Subcutaneous abdominal adipose tissue (tissue), 5 donors: ENCODE measurements at regions not wholly inside any gene's neighbourhood (a gene's known extent, or its start where the extent isn't known, plus 50 kb on each side); places are given as distances from the start of the nearest gene placed in this dataset.

Experiments used
- H3K27ac ChIP-seq: one replicate; pipeline ENCODE4 v1.7.0; 2013; ENCODE audit warnings: low read depth, mild to moderate bottlenecking, inconsistent platforms, low read length, moderate library complexity
- H3K27me3 ChIP-seq, 5 donors: one replicate each; pipeline ENCODE4 v1.7.0; 2013; ENCODE audit warnings: low read length in 5 of 5, inconsistent platforms in 1 of 5; ENCODE audit not compliant: control insufficient read depth in 5 of 5, insufficient read depth in 4 of 5
- H3K36me3 ChIP-seq, 5 donors: one replicate each; pipeline ENCODE4 v1.7.0; 2013; ENCODE audit warnings: low read length in 5 of 5; ENCODE audit not compliant: control insufficient read depth in 5 of 5, insufficient read depth in 5 of 5
- H3K4me1 ChIP-seq, 5 donors: one replicate each; pipeline ENCODE4 v1.7.0; 2013; ENCODE audit warnings: low read length in 5 of 5, mild to moderate bottlenecking in 3 of 5, moderate library complexity in 1 of 5; ENCODE audit not compliant: control insufficient read depth in 5 of 5, insufficient read depth in 5 of 5
- H3K4me3 ChIP-seq, 5 donors: one replicate each; pipeline ENCODE4 v1.7.0; 2013; ENCODE audit warnings: low read length in 5 of 5, low read depth in 1 of 5
- H3K9ac ChIP-seq, 5 donors: one replicate each; pipeline ENCODE4 v1.7.0; 2013; ENCODE audit warnings: low read length in 5 of 5, mild to moderate bottlenecking in 4 of 5, moderate library complexity in 3 of 5
- H3K9me3 ChIP-seq, 5 donors: one replicate each; pipeline ENCODE4 v1.7.0; 2013; ENCODE audit warnings: low read length in 5 of 5; ENCODE audit not compliant: control insufficient read depth in 5 of 5
- donor health status: healthy.
- donor health status: healthy.
- donor health status: healthy.
- donor health status: healthy.
- donor health status: healthy.

GRCh38 chr21:25343774-25344545 lies 263.3 kb downstream of the MRPL39 start:
- Histone ChIP-seq H3K4me1 (no peaks in the 10 kb centered on the region), H3K27ac (no peak overlapping the region), H3K9ac (no peak overlapping the region), H3K4me3 (no peak overlapping the region), H3K27me3 (no peaks in the 10 kb centered on the region), H3K36me3 (no peaks in the 10 kb centered on the region), H3K9me3 (no peaks in the 10 kb centered on the region)

GRCh38 chr21:25342816-25343215 lies 264.5 kb downstream of the MRPL39 start:
- Histone ChIP-seq H3K27ac (no peak overlapping the region), H3K36me3 (no peaks in the 10 kb centered on the region), H3K9ac (no peak overlapping the region), H3K9me3 (no peaks in the 10 kb centered on the region), H3K4me3 (no peak overlapping the region), H3K27me3 (no peaks in the 10 kb centered on the region), H3K4me1 (no peaks in the 10 kb centered on the region)

GRCh38 chr21:25341981-25342380 lies 265.3 kb downstream of the MRPL39 start:
- Histone ChIP-seq H3K4me3 (no peak overlapping the region), H3K36me3 (no peaks in the 10 kb centered on the region), H3K9me3 (no peaks in the 10 kb centered on the region), H3K27me3 (no peaks in the 10 kb centered on the region), H3K4me1 (no peaks in the 10 kb centered on the region), H3K27ac (no peak overlapping the region), H3K9ac (no peak overlapping the region)

- H3K9ac ChIP-seq: no peak overlapping the region
Observed at GRCh38 chr21:25338415-25338814, 268.9 kb downstream of the MRPL39 start.

GRCh38 chr21:25334046-25334730 lies 273.1 kb downstream of the MRPL39 start:
- Histone ChIP-seq H3K9ac (no peak overlapping the region), H3K27me3 (no peaks in the 10 kb centered on the region), H3K4me3 (no peak overlapping the region), H3K27ac (no peak overlapping the region), H3K36me3 (no peaks in the 10 kb centered on the region), H3K9me3 (no peaks in the 10 kb centered on the region), H3K4me1 (no peaks in the 10 kb centered on the region)

More at GRCh38 chr21:25338415-25338814, 268.9 kb downstream of the MRPL39 start:
- Histone ChIP-seq H3K4me1 (no peaks in the 10 kb centered on the region), H3K9me3 (no peaks in the 10 kb centered on the region), H3K36me3 (no peaks in the 10 kb centered on the region), H3K4me3 (no peak overlapping the region), H3K27me3 (no peaks in the 10 kb centered on the region), H3K27ac (no peak overlapping the region)

- Histone ChIP-seq H3K36me3 (no peaks in the 10 kb centered on the region), H3K27ac (no peak overlapping the region), H3K4me1 (no peaks in the 10 kb centered on the region), H3K27me3 (no peaks in the 10 kb centered on the region), H3K9ac (no peak overlapping the region), H3K9me3 (no peaks in the 10 kb centered on the region), H3K4me3 (no peak overlapping the region)
Observed at GRCh38 chr21:25331286-25331685, 276.0 kb downstream of the MRPL39 start.

GRCh38 chr21:25330266-25330665 lies 277.0 kb downstream of the MRPL39 start:
- Histone ChIP-seq H3K36me3 (no peaks in the 10 kb centered on the region), H3K27ac (no peak overlapping the region), H3K9me3 (no peaks in the 10 kb centered on the region), H3K4me1 (no peaks in the 10 kb centered on the region), H3K4me3 (no peak overlapping the region), H3K9ac (no peak overlapping the region), H3K27me3 (no peaks in the 10 kb centered on the region)

GRCh38 chr21:25329227-25329825 lies 278.0 kb downstream of the MRPL39 start:
- Histone ChIP-seq H3K27ac (no peak overlapping the region), H3K9me3 (no peaks in the 10 kb centered on the region), H3K27me3 (no peaks in the 10 kb centered on the region), H3K4me3 (no peak overlapping the region), H3K36me3 (no peaks in the 10 kb centered on the region), H3K9ac (no peak overlapping the region), H3K4me1 (no peaks in the 10 kb centered on the region)

GRCh38 chr21:25328736-25329135 lies 278.5 kb downstream of the MRPL39 start:
- H3K4me1 ChIP-seq: no peaks in the 10 kb centered on the region

GRCh38 chr21:25326181-25326580 lies 281.1 kb downstream of the MRPL39 start:
- H3K4me3 ChIP-seq: no peak overlapping the region
- no peaks in the 10 kb centered on the region for H3K4me1 ChIP-seq

More at GRCh38 chr21:25328736-25329135, 278.5 kb downstream of the MRPL39 start:
- H3K36me3 ChIP-seq: no peaks in the 10 kb centered on the region
- H3K27me3 ChIP-seq: no peaks in the 10 kb centered on the region
- H3K27ac ChIP-seq: no peak overlapping the region
- H3K9ac ChIP-seq: no peak overlapping the region
- no peak overlapping the region for H3K4me3 ChIP-seq
- no peaks in the 10 kb centered on the region for H3K9me3 ChIP-seq

More at GRCh38 chr21:25326181-25326580, 281.1 kb downstream of the MRPL39 start:
- no peak overlapping the region for H3K27ac ChIP-seq
- H3K9ac ChIP-seq: no peak overlapping the region
- no peaks in the 10 kb centered on the region for H3K27me3 ChIP-seq
- H3K36me3 ChIP-seq: no peaks in the 10 kb centered on the region
- H3K9me3 ChIP-seq: no peaks in the 10 kb centered on the region
